Stomach (tissue), 4 donors: ENCODE measurements at regions not wholly inside any gene's neighbourhood (a gene's known extent, or its start where the extent isn't known, plus 50 kb on each side); places are given as distances from the start of the nearest gene placed in this dataset.

Experiments
- EP300 ChIP-seq: sonication (generic); formaldehyde crosslinking; IDR thresholded peaks from one replicate; pipeline ENCODE4 v1.6.1; 2017; ENCODE audit warnings: antibody characterized with exemption
- TF ChIP-seq, protein P1 (sequence below), 7 experiments: fragments of 450-650 bp in 4 of 7; fragments of 200-600 bp in 3 of 7; sonication (generic) in 3 of 7; IDR thresholded peaks; one replicate each; pipeline ENCODE4 v1.5.1; 2016 to 2019; ENCODE audit warnings: antibody characterized with exemption in 7 of 7, control low read depth in 2 of 7, mild to moderate bottlenecking in 1 of 7

DNA sequence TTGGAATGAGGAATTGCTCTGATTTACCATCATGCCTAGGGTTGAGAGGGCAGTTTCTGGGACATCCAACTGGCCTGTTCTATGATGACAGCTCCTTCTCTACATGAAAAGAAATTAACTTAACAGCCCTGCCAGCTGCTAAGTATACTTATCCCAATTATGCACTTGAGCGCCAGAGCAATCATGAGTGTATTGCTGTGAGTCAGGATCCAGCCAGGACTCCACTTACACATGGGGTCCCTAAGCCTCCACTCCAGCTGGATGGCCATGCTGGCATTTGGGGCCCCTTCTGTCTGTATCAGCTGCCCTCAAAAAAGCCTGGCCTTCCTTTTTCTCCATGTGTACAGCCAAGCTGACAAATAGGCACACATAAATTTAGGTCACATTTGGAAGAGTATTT lies 481.9 kb downstream of the TMX3 start:
- TF ChIP-seq, protein P1, sequence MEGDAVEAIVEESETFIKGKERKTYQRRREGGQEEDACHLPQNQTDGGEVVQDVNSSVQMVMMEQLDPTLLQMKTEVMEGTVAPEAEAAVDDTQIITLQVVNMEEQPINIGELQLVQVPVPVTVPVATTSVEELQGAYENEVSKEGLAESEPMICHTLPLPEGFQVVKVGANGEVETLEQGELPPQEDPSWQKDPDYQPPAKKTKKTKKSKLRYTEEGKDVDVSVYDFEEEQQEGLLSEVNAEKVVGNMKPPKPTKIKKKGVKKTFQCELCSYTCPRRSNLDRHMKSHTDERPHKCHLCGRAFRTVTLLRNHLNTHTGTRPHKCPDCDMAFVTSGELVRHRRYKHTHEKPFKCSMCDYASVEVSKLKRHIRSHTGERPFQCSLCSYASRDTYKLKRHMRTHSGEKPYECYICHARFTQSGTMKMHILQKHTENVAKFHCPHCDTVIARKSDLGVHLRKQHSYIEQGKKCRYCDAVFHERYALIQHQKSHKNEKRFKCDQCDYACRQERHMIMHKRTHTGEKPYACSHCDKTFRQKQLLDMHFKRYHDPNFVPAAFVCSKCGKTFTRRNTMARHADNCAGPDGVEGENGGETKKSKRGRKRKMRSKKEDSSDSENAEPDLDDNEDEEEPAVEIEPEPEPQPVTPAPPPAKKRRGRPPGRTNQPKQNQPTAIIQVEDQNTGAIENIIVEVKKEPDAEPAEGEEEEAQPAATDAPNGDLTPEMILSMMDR (IDR thresholded peaks at IDR 0.05) = no peak
- no peak for TF ChIP-seq EP300
